ENCODE measurements at regions not wholly inside any gene's neighbourhood (a gene's known extent, or its start where the extent isn't known, plus 50 kb on each side); places are given as distances from the start of the nearest gene placed in this dataset.

GRCh38 chr1:80678438-80678837 is 1122.3 kb upstream of the ADGRL2 start:
- H3K36me3 ChIP-seq: no peaks in the 10 kb centered on the region
- H3K4me1 ChIP-seq: no peaks in the 10 kb centered on the region
- no peak for DNase-seq
- no peak overlapping the region for H3K27ac ChIP-seq
- no peaks in the 10 kb centered on the region for H3K27me3 ChIP-seq
- no peak for TF ChIP-seq POLR2A (IDR thresholded peaks at IDR 0.05)
- TF ChIP-seq, protein P1, sequence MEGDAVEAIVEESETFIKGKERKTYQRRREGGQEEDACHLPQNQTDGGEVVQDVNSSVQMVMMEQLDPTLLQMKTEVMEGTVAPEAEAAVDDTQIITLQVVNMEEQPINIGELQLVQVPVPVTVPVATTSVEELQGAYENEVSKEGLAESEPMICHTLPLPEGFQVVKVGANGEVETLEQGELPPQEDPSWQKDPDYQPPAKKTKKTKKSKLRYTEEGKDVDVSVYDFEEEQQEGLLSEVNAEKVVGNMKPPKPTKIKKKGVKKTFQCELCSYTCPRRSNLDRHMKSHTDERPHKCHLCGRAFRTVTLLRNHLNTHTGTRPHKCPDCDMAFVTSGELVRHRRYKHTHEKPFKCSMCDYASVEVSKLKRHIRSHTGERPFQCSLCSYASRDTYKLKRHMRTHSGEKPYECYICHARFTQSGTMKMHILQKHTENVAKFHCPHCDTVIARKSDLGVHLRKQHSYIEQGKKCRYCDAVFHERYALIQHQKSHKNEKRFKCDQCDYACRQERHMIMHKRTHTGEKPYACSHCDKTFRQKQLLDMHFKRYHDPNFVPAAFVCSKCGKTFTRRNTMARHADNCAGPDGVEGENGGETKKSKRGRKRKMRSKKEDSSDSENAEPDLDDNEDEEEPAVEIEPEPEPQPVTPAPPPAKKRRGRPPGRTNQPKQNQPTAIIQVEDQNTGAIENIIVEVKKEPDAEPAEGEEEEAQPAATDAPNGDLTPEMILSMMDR (IDR thresholded peaks at IDR 0.05): no peak
- H3K4me3 ChIP-seq: no peak overlapping the region
- no peaks in the 10 kb centered on the region for H3K9me3 ChIP-seq

GRCh38 chr1:80675454-80675853 is 1125.3 kb upstream of the ADGRL2 start:
- no peaks in the 10 kb centered on the region for H3K36me3 ChIP-seq
- no peaks in the 10 kb centered on the region for H3K27me3 ChIP-seq
- H3K27ac ChIP-seq: no peak overlapping the region
- TF ChIP-seq POLR2A (IDR thresholded peaks at IDR 0.05): no peak
- TF ChIP-seq, protein P1 (IDR thresholded peaks at IDR 0.05): no peak
- no peak for DNase-seq
- H3K4me3 ChIP-seq: no peak overlapping the region
- H3K9me3 ChIP-seq: no peaks in the 10 kb centered on the region
- no peaks in the 10 kb centered on the region for H3K4me1 ChIP-seq

DNA sequence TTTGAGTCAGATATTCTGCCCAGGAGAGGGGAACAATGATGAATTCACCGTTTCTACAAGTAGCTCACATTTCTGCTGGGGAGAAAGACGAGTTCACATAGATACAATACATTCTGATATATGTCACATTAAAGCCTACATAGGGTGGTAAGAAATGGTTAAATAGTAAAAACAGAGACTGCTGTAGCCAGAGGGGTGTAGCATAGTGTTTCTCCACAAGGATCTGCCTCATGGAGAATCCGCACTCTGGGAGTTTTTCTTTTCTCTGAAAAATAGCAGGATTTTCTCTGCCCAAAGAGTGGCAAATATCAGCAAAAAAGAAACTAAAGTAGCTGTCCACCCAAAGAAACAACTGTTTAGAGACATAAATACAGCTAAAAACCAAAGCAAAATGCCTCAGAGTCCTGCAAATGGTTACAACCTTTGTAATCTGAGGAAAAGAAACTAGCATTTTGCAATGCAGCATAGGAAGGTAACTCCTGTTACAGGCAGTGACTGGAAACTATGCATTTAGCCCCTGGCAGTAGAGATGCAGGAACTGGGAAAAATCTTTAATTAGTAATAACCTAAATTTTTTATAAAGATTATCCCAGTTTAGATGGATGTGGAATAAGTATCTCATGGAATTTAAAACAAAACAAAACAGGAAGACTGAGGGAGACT is 1126.7 kb upstream of the ADGRL2 start:
- Histone ChIP-seq H3K27ac (no peak overlapping the region), H3K36me3 (no peaks in the 10 kb centered on the region), H3K4me3 (no peak overlapping the region), H3K27me3 (no peaks in the 10 kb centered on the region), H3K4me1 (no peaks in the 10 kb centered on the region), H3K9me3 (no peaks in the 10 kb centered on the region)
- no peak for DNase-seq
- TF ChIP-seq POLR2A (IDR thresholded peaks at IDR 0.05): no peak
- TF ChIP-seq, protein P1 (IDR thresholded peaks at IDR 0.05): no peak

GRCh38 chr1:80668372-80668771 is 1132.4 kb upstream of the ADGRL2 start:
- H3K4me3 ChIP-seq: no peak overlapping the region
- no peaks in the 10 kb centered on the region for H3K4me1 ChIP-seq
- H3K9me3 ChIP-seq: no peaks in the 10 kb centered on the region
- DNase-seq: no peak
- TF ChIP-seq, protein P1 (IDR thresholded peaks at IDR 0.05): no peak
- no peak for TF ChIP-seq POLR2A (IDR thresholded peaks at IDR 0.05)
- H3K36me3 ChIP-seq: no peaks in the 10 kb centered on the region
- H3K27ac ChIP-seq: no peak overlapping the region
- H3K27me3 ChIP-seq: no peaks in the 10 kb centered on the region

DNA sequence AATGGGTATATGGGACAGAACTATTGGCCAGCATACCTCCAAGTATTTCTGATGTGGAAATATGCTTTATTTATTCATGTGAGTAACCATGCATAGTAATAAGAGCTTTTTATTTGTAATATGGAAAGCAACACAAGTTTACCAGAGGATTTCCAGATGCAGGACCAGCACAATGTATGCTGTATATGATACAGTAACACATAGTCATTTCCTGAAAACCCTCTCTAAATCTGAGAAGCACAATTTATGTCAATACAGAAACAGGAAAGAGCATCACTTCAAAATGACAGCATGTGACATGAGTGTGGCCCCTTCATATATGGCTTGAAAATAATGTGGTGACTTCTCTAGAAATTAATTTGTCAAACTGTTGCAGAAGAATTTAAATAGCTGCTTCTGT is 1134.7 kb upstream of the ADGRL2 start:
- no peak for TF ChIP-seq POLR2A (IDR thresholded peaks at IDR 0.05)
- TF ChIP-seq, protein P1 (IDR thresholded peaks at IDR 0.05): no peak
- no peak overlapping the region for H3K27ac ChIP-seq
- H3K36me3 ChIP-seq: no peaks in the 10 kb centered on the region
- no peak for DNase-seq
- no peaks in the 10 kb centered on the region for H3K27me3 ChIP-seq
- no peak overlapping the region for H3K4me3 ChIP-seq
- no peaks in the 10 kb centered on the region for H3K4me1 ChIP-seq
- H3K9me3 ChIP-seq: no peaks in the 10 kb centered on the region

GRCh38 chr1:80659161-80659560 is 1141.6 kb upstream of the ADGRL2 start:
- TF ChIP-seq, protein P1 (IDR thresholded peaks at IDR 0.05): no peak
- no peak for TF ChIP-seq POLR2A (IDR thresholded peaks at IDR 0.05)
- DNase-seq: no peak
- Histone ChIP-seq H3K27me3 (no peaks in the 10 kb centered on the region), H3K36me3 (no peaks in the 10 kb centered on the region), H3K27ac (no peak overlapping the region), H3K4me3 (no peak overlapping the region), H3K4me1 (no peaks in the 10 kb centered on the region), H3K9me3 (no peaks in the 10 kb centered on the region)
